ENCODE measurements at regions not wholly inside any gene's neighbourhood (a gene's known extent, or its start where the extent isn't known, plus 50 kb on each side); places are given as distances from the start of the nearest gene placed in this dataset.

- TF ChIP-seq POLR2A (IDR thresholded peaks at IDR 0.05) (no peak), CTCF (IDR thresholded peaks at IDR 0.05) (no peak)
These were observed 58.5 kb upstream of the CASZ1 start for GRCh38 chr1:10854856-10855459.

Measured in uterus (tissue), 2 donors.